CD4-positive, alpha-beta T cell (primary cell): ENCODE measurements at regions not wholly inside any gene's neighbourhood (a gene's known extent, or its start where the extent isn't known, plus 50 kb on each side); places are given as distances from the start of the nearest gene placed in this dataset.

Source experiments
- ATAC-seq: fragments of 200-7000 bp; cut with Tn5 transposase; one replicate; pipeline ENCODE4 v1.10.0; 2022; ENCODE audit warnings: mild to moderate bottlenecking; ENCODE audit not compliant: poor library complexity
- CTCF ChIA-PET: fragments of 350-600 bp; sonication (Branson Sonifier 250); formaldehyde crosslinking; loops from one replicate; lab custom pipeline; 2021; ENCODE audit warnings: antibody characterized with exemption, inconsistent platforms; lab: Charles Lee
- POLR2A ChIA-PET: fragments of 350-600 bp; sonication (Branson Sonifier 250); formaldehyde crosslinking; loops from one replicate; lab custom pipeline; 2021; ENCODE audit warnings: antibody characterized with exemption, inconsistent platforms; lab: Charles Lee
- DNase-seq, 14 experiments: peaks; one replicate each; pipeline ENCODE4 v3.0.0-alpha.2; 2013 to 2020; ENCODE audit warnings: mixed read lengths in 2 of 14
- H3K27ac ChIP-seq, 2 donors: one replicate each; pipeline versions ENCODE4 v1.5.1 to v1.7.0; 2013; ENCODE audit warnings: low read length in 2 of 2, low read depth in 1 of 2, mild to moderate bottlenecking in 1 of 2
- H3K27me3 ChIP-seq, 2 experiments: 1 replicate in 1 of 2; 2 replicates in 1 of 2; pipeline versions ENCODE4 v1.6.1 to v1.7.0; 2013; ENCODE audit warnings: low read length in 2 of 2, control low read depth in 1 of 2, mild to moderate bottlenecking in 1 of 2, moderate library complexity in 1 of 2; ENCODE audit not compliant: insufficient read depth in 2 of 2, control insufficient read depth in 1 of 2
- H3K36me3 ChIP-seq: one replicate; pipeline ENCODE4 v1.6.1; 2013; ENCODE audit warnings: low read length, control low read depth; ENCODE audit not compliant: insufficient read depth
- H3K4me1 ChIP-seq: one replicate; pipeline ENCODE4 v1.6.1; 2013; ENCODE audit warnings: low read length, control low read depth; ENCODE audit not compliant: insufficient read depth
- H3K4me3 ChIP-seq: one replicate; pipeline ENCODE4 v1.5.1; 2013; ENCODE audit warnings: mild to moderate bottlenecking, low read length, moderate library complexity
- H3K9me3 ChIP-seq, 2 experiments: 1 replicate in 1 of 2; 2 replicates in 1 of 2; pipeline versions ENCODE4 v1.6.1 to v1.7.0; 2013; ENCODE audit warnings: low read length in 2 of 2, mild to moderate bottlenecking in 2 of 2, control low read depth in 1 of 2, moderate library complexity in 1 of 2; ENCODE audit not compliant: control insufficient read depth in 1 of 2, insufficient read depth in 1 of 2
- H3K27ac Mint-ChIP-seq: one replicate; pipeline ENCODE4 v1.8.0; 2020; ENCODE audit warnings: mixed read lengths
- H3K27me3 Mint-ChIP-seq: one replicate; pipeline ENCODE4 v1.8.0; 2021; ENCODE audit warnings: mixed read lengths
- H3K36me3 Mint-ChIP-seq: one replicate; pipeline ENCODE4 v1.8.0; 2021; ENCODE audit warnings: low read depth, mixed read lengths
- H3K4me1 Mint-ChIP-seq: one replicate; pipeline ENCODE4 v1.8.0; 2021; ENCODE audit warnings: low read depth, mixed read lengths
- H3K4me3 Mint-ChIP-seq: one replicate; pipeline ENCODE4 v1.8.0; 2020; ENCODE audit warnings: mild to moderate bottlenecking, mixed read lengths
- H3K9me3 Mint-ChIP-seq: one replicate; pipeline ENCODE4 v1.8.0; 2020; ENCODE audit warnings: mixed read lengths
- intact Hi-C, 2 experiments: fragments of 100-400 bp; cut with DNase I in 1 of 2; cut with micrococcal nuclease in 1 of 2; formaldehyde crosslinking; loops; one replicate each; pipeline versions ENCODE4 v1.15.1 to v1.9.0; 2023 to 2025; cut with DNase I, micrococcal nuclease
- TF ChIP-seq, protein P1 (sequence below): fragments of 200-600 bp; IDR thresholded peaks from one replicate; pipeline ENCODE4 v1.8.0; 2022; ENCODE audit warnings: antibody characterized with exemption, mild to moderate bottlenecking

DNA sequence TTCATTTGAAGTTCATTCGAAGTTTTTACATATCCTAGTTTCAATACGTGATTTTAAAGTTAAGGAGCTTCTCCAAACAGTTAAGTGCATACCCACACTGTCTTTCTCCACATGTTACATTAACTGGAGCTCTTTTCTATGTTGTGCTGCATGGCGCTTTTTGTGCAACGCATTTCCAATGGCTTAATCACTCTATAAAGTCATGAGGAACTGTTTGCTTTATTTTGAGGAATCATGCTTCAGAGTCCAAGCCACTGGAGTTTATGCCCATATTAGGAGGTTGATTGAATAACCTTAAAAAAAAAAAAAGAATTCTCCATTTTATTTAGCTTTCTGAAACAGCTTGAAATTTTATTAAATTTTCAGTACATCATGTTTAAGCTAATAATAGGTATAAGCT is 109.4 kb upstream of the MBNL1 start:
- ChIA-PET CTCF (no interaction called here), POLR2A (no interaction called here)
- H3K27me3 ChIP-seq, result no peaks in the 10 kb centered on the region
- Mint-ChIP-seq H3K27me3 (no peaks in the 10 kb centered on the region), H3K9me3 (no peaks in the 10 kb centered on the region), H3K36me3 (peaks cover 6% of the 10 kb centered on the region), H3K4me3 (no peak overlapping the region), H3K27ac (no peak overlapping the region), H3K4me1 (no peaks in the 10 kb centered on the region)
- H3K27ac ChIP-seq, result no peak overlapping the region
- intact Hi-C loops, result no loop called here
- no peak for ATAC-seq
- no peak for DNase-seq
- H3K4me1 ChIP-seq, result no peaks in the 10 kb centered on the region
- H3K36me3 ChIP-seq, result no peaks in the 10 kb centered on the region
- TF ChIP-seq, protein P1, sequence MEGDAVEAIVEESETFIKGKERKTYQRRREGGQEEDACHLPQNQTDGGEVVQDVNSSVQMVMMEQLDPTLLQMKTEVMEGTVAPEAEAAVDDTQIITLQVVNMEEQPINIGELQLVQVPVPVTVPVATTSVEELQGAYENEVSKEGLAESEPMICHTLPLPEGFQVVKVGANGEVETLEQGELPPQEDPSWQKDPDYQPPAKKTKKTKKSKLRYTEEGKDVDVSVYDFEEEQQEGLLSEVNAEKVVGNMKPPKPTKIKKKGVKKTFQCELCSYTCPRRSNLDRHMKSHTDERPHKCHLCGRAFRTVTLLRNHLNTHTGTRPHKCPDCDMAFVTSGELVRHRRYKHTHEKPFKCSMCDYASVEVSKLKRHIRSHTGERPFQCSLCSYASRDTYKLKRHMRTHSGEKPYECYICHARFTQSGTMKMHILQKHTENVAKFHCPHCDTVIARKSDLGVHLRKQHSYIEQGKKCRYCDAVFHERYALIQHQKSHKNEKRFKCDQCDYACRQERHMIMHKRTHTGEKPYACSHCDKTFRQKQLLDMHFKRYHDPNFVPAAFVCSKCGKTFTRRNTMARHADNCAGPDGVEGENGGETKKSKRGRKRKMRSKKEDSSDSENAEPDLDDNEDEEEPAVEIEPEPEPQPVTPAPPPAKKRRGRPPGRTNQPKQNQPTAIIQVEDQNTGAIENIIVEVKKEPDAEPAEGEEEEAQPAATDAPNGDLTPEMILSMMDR, result no peak
- H3K9me3 ChIP-seq, result no peaks in the 10 kb centered on the region
- no peak overlapping the region for H3K4me3 ChIP-seq

DNA sequence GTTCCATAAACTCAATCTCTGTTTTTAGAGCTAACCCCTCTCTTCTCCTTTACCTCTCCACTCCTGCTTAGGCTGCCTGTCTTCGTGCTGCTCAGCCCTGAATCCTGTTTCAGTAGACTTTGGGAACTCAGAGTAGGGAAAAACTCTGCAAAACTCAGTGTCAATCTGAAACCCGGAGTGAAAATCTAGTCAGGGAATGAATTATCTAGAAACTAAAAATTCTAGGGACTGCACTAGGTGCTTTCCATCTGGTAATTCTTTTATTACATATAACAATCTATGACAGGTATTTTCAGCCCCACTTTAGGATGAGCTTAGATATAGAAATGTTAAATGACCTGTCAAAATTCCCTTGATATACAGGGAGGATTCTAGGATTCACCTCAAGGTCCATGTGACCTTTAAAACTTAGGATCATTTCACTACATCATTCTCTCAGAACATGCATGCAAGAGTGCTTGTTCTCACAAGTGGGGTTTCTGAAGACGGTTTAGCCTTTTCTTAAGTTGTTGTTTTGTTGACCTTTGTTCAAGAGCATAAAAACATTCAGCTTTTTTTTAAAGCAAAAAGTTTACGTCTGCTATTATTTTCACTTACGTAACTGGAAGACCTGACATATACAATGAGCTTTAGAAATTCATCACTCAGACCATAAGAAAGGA is 108.2 kb upstream of the MBNL1 start:
- H3K27me3 ChIP-seq, result no peaks in the 10 kb centered on the region
- DNase-seq (no peak), ATAC-seq (no peak)
- H3K27ac ChIP-seq, result no peak overlapping the region
- Mint-ChIP-seq H3K4me1 (no peaks in the 10 kb centered on the region), H3K4me3 (no peak overlapping the region), H3K36me3 (peaks cover 13% of the 10 kb centered on the region), H3K27me3 (no peaks in the 10 kb centered on the region), H3K27ac (no peak overlapping the region), H3K9me3 (peaks cover 5% of the 10 kb centered on the region)
- no peaks in the 10 kb centered on the region for H3K4me1 ChIP-seq
- H3K36me3 ChIP-seq, result no peaks in the 10 kb centered on the region
- intact Hi-C loops, result no loop called here
- CTCF ChIA-PET, result no interaction called here
- H3K9me3 ChIP-seq, result peaks cover 0 to 3% of the 10 kb centered on the region in 2 experiments
- TF ChIP-seq, protein P1, result no peak
- POLR2A ChIA-PET, result interaction anchor here (1.6 kb wide), 1 partner anchor 109 kb away, joined by 3 read pairs; the partner anchor contains the start of gene MBNL1
- no peak overlapping the region for H3K4me3 ChIP-seq

DNA sequence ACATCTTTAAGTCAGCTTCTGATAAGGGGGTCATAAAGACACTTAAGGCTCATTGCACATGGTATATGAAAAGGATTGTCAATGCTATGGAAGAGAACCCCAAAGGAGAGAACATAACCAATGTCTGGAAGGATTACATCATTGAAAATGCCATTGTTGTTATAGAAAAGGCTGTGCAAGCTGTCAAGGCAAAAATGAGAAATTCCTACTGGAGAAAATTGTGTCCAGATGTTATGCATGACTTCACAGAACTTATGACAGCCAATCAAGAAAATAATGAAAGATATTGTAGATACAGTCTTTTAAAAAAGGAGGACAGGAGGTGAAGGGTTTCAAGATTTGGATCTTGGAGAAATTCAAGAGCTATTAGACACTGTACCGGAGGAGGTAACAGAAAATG is 96.3 kb upstream of the MBNL1 start:
- CTCF ChIA-PET, result interaction anchor here (1.6 kb wide), 1 partner anchor 11 kb away, joined by 6 read pairs; no protein-coding TSS in a partner anchor
- DNase-seq (no peak), ATAC-seq (no peak)
- Mint-ChIP-seq H3K9me3 (no peaks in the 10 kb centered on the region), H3K27ac (no peak overlapping the region), H3K4me3 (no peak overlapping the region), H3K36me3 (no peaks in the 10 kb centered on the region), H3K27me3 (no peaks in the 10 kb centered on the region), H3K4me1 (peaks cover 1% of the 10 kb centered on the region)
- Histone ChIP-seq H3K27me3 (no peaks in the 10 kb centered on the region), H3K27ac (no peak overlapping the region), H3K9me3 (no peaks in the 10 kb centered on the region), H3K4me3 (no peak overlapping the region), H3K36me3 (no peaks in the 10 kb centered on the region), H3K4me1 (no peaks in the 10 kb centered on the region)
- intact Hi-C loops, result no loop called here
- POLR2A ChIA-PET, result no interaction called here
- TF ChIP-seq, protein P1, result no peak
